OCI-LY1 (cell line): ENCODE measurements at regions not wholly inside any gene's neighbourhood (a gene's known extent, or its start where the extent isn't known, plus 50 kb on each side); places are given as distances from the start of the nearest gene placed in this dataset.

Experiments used
- EZH2 ChIP-seq: fragments of 200-600 bp; sonication (generic), shearing (Covaris generic); IDR thresholded peaks from 2 replicates; pipeline ENCODE4 v1.8.0; 2017; ENCODE audit warnings: borderline replicate concordance, mixed run types, mild to moderate bottlenecking, antibody characterized with exemption, low read length, moderate library complexity, mixed read lengths
- TF ChIP-seq, protein P1 (sequence below): fragments of 200-600 bp; sonication (generic), shearing (Covaris generic); IDR thresholded peaks from 2 replicates; pipeline ENCODE4 v1.5.1; 2017; ENCODE audit warnings: mild to moderate bottlenecking, antibody characterized with exemption, low read length, moderate library complexity, mixed read lengths

GRCh38 chr3:99467420-99467819 lies 171.0 kb upstream of the COL8A1 start:
- TF ChIP-seq, protein P1, sequence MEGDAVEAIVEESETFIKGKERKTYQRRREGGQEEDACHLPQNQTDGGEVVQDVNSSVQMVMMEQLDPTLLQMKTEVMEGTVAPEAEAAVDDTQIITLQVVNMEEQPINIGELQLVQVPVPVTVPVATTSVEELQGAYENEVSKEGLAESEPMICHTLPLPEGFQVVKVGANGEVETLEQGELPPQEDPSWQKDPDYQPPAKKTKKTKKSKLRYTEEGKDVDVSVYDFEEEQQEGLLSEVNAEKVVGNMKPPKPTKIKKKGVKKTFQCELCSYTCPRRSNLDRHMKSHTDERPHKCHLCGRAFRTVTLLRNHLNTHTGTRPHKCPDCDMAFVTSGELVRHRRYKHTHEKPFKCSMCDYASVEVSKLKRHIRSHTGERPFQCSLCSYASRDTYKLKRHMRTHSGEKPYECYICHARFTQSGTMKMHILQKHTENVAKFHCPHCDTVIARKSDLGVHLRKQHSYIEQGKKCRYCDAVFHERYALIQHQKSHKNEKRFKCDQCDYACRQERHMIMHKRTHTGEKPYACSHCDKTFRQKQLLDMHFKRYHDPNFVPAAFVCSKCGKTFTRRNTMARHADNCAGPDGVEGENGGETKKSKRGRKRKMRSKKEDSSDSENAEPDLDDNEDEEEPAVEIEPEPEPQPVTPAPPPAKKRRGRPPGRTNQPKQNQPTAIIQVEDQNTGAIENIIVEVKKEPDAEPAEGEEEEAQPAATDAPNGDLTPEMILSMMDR = no peak
- no peak for TF ChIP-seq EZH2
